Neuronal stem cell (in vitro differentiated cells): ENCODE measurements at regions not wholly inside any gene's neighbourhood (a gene's known extent, or its start where the extent isn't known, plus 50 kb on each side); places are given as distances from the start of the nearest gene placed in this dataset.
A peak's percentile ranks its signal among the peaks of the same experiment; 100 is the strongest.
"Not testable (repeated sequence)": the region's sequence is repeated elsewhere in the genome, so short reads cannot be mapped to it uniquely, and the experiment has no call there.

Experiments used
- DNase-seq: peaks from one replicate; pipeline ENCODE4 v3.0.0-alpha.2; 2013; ENCODE audit warnings: low spot score
- H2AFZ ChIP-seq: one replicate; pipeline ENCODE4 v1.6.1; 2013; ENCODE audit warnings: mild to moderate bottlenecking, low read length, inconsistent platforms
- H2AK5ac ChIP-seq: 2 replicates; pipeline ENCODE4 v1.6.1; 2013; ENCODE audit warnings: low read depth, mild to moderate bottlenecking, inconsistent platforms, low read length, moderate library complexity, mixed read lengths
- H2BK120ac ChIP-seq: 2 replicates; pipeline ENCODE4 v1.6.1; 2013; ENCODE audit warnings: low read depth, mild to moderate bottlenecking, inconsistent platforms, low read length, moderate library complexity, mixed read lengths
- H2BK12ac ChIP-seq: one replicate; pipeline ENCODE4 v1.6.1; 2013; ENCODE audit warnings: low read length, inconsistent platforms
- H2BK15ac ChIP-seq: 2 replicates; pipeline ENCODE4 v1.6.1; 2013; ENCODE audit warnings: mild to moderate bottlenecking, low read length, inconsistent platforms, mixed read lengths
- H2BK5ac ChIP-seq: one replicate; pipeline ENCODE4 v1.6.1; 2013; ENCODE audit warnings: inconsistent platforms, mild to moderate bottlenecking, low read length, moderate library complexity
- H3K14ac ChIP-seq: one replicate; pipeline ENCODE4 v1.6.1; 2013; ENCODE audit warnings: low read length, inconsistent platforms
- H3K18ac ChIP-seq: 2 replicates; pipeline ENCODE4 v1.6.1; 2013; ENCODE audit warnings: low read length, inconsistent platforms
- H3K23ac ChIP-seq: 2 replicates; pipeline ENCODE4 v1.6.1; 2013; ENCODE audit warnings: low read depth, mild to moderate bottlenecking, mixed read lengths, low read length, inconsistent platforms; ENCODE audit not compliant: poor library complexity
- H3K27ac ChIP-seq: replicated peaks from 3 replicates; pipeline ENCODE4 v1.5.1; 2013; ENCODE audit warnings: low read length, inconsistent platforms
- H3K27me3 ChIP-seq, 3 experiments: 2 replicates each; pipeline ENCODE4 v1.6.1; 2013; ENCODE audit warnings: low read length in 3 of 3, mild to moderate bottlenecking in 2 of 3, inconsistent platforms in 1 of 3, low read depth in 1 of 3, mixed read lengths in 1 of 3, moderate library complexity in 1 of 3; ENCODE audit not compliant: control insufficient read depth in 3 of 3, insufficient read depth in 3 of 3
- H3K36me3 ChIP-seq, 2 donors: replicated peaks in 1 of 2; 2 replicates each; pipeline ENCODE4 v1.6.1; 2013; ENCODE audit warnings: low read length in 2 of 2; ENCODE audit not compliant: control insufficient read depth in 2 of 2, insufficient read depth in 2 of 2
- H3K4ac ChIP-seq: 2 replicates; pipeline ENCODE4 v1.6.1; 2013; ENCODE audit warnings: inconsistent platforms, mild to moderate bottlenecking, low read length, moderate library complexity
- H3K4me1 ChIP-seq, 2 donors: 1 replicate in 1 of 2; 2 replicates in 1 of 2; pipeline ENCODE4 v1.6.1; 2013; ENCODE audit warnings: low read length in 2 of 2, low read depth in 1 of 2; ENCODE audit not compliant: control insufficient read depth in 2 of 2, insufficient read depth in 1 of 2
- H3K4me2 ChIP-seq: one replicate; pipeline ENCODE4 v1.6.1; 2013; ENCODE audit warnings: mild to moderate bottlenecking, low read length, inconsistent platforms; ENCODE audit not compliant: insufficient read depth, poor library complexity, severe bottlenecking
- H3K4me3 ChIP-seq, 2 donors: 2 replicates each; pipeline ENCODE4 v1.5.1; 2013; ENCODE audit warnings: low read length in 2 of 2, mild to moderate bottlenecking in 2 of 2, inconsistent platforms in 1 of 2, moderate library complexity in 1 of 2
- H3K79me1 ChIP-seq: one replicate; pipeline ENCODE4 v1.6.1; 2013; ENCODE audit warnings: low read depth, mild to moderate bottlenecking, inconsistent platforms, low read length, moderate library complexity
- H3K9ac ChIP-seq: one replicate; pipeline ENCODE4 v1.6.1; 2013; ENCODE audit warnings: mild to moderate bottlenecking, low read depth, low read length, inconsistent platforms; ENCODE audit not compliant: poor library complexity
- H3K9me3 ChIP-seq, 2 donors: replicated peaks in 1 of 2; 2 replicates each; pipeline versions ENCODE3 to v1.6.1; 2013; ENCODE audit warnings: low read length in 2 of 2, mild to moderate bottlenecking in 2 of 2, inconsistent platforms in 1 of 2, low read depth in 1 of 2, mixed read lengths in 1 of 2, moderate library complexity in 1 of 2; ENCODE audit not compliant: control insufficient read depth in 2 of 2, insufficient read depth in 1 of 2
- H4K8ac ChIP-seq: one replicate; pipeline ENCODE4 v1.6.1; 2013; ENCODE audit warnings: low read depth, mild to moderate bottlenecking, inconsistent platforms, low read length, moderate library complexity
- H4K91ac ChIP-seq: one replicate; pipeline ENCODE4 v1.6.1; 2013; ENCODE audit warnings: low read length, low read depth, mild to moderate bottlenecking, inconsistent platforms; ENCODE audit not compliant: poor library complexity
- WGBS, 2 donors: extraction: QIAGEN DNeasy Blood & Tissue Kit; methylation state at CpG; one replicate each; pipeline ENCODE4 v1.1.7; 2013; ENCODE audit warnings: missing lambda C conversion rate in 2 of 2, mixed read lengths in 1 of 2; ENCODE audit not compliant: insufficient read length in 2 of 2, insufficient replicate concordance in 1 of 2; ENCODE audit errors: extremely low coverage in 2 of 2; 5-methylcytosine and 5-hydroxymethylcytosine counted together

- H2BK12ac ChIP-seq, result no peak overlapping the region
- WGBS, 2 donors, result no CpG with 5 or more reads among the region's 1 CpG
- no peak overlapping the region for H2BK120ac ChIP-seq
- no peaks in the 10 kb centered on the region for H3K79me1 ChIP-seq
- no peak overlapping the region for H3K4ac ChIP-seq
- H3K4me1 ChIP-seq, result no peaks in the 10 kb centered on the region
- no peak overlapping the region for H2BK15ac ChIP-seq
- H3K4me2 ChIP-seq, result no peak overlapping the region
- H3K23ac ChIP-seq, result no peak overlapping the region
- no peak overlapping the region for H4K91ac ChIP-seq
- no peak overlapping the region for H3K14ac ChIP-seq
- no peaks in the 10 kb centered on the region for H3K36me3 ChIP-seq
- no peak overlapping the region for H2BK5ac ChIP-seq
- H2AFZ ChIP-seq, result peak overlapping the region; percentile 33
- no peaks in the 10 kb centered on the region for H3K27me3 ChIP-seq
- H3K9me3 ChIP-seq, result no peaks in the 10 kb centered on the region
- H3K9ac ChIP-seq, result no peak overlapping the region
- H2AK5ac ChIP-seq, result no peak overlapping the region
- no peak overlapping the region for H3K4me3 ChIP-seq
- H3K27ac ChIP-seq, result no peak overlapping the region
- no peak overlapping the region for H3K18ac ChIP-seq
- H4K8ac ChIP-seq, result no peak overlapping the region
- no peak for DNase-seq
Observed at GRCh38 chr7:108908456-108908855, 338.8 kb downstream of the DNAJB9 start.

GRCh38 chr7:108911016-108911415 lies 341.3 kb downstream of the DNAJB9 start:
- Histone ChIP-seq H4K8ac (no peak overlapping the region), H3K4me2 (no peak overlapping the region), H3K27ac (no peak overlapping the region), H3K4me3 (no peak overlapping the region), H3K9ac (no peak overlapping the region), H2AK5ac (no peak overlapping the region), H2AFZ (no peak overlapping the region), H3K23ac (no peak overlapping the region), H2BK5ac (no peak overlapping the region), H3K4ac (no peak overlapping the region), H3K36me3 (no peaks in the 10 kb centered on the region), H2BK12ac (no peak overlapping the region), H3K79me1 (no peaks in the 10 kb centered on the region), H3K9me3 (no peaks in the 10 kb centered on the region), H3K4me1 (no peaks in the 10 kb centered on the region), H3K14ac (no peak overlapping the region), H3K27me3 (no peaks in the 10 kb centered on the region), H2BK15ac (no peak overlapping the region), H3K18ac (no peak overlapping the region), H4K91ac (no peak overlapping the region), H2BK120ac (no peak overlapping the region)
- WGBS, 2 donors, result no CpG with 5 or more reads among the region's 1 CpG
- DNase-seq, result no peak

- Histone ChIP-seq H3K4me1 (no peaks in the 10 kb centered on the region), H3K18ac (no peak overlapping the region), H3K27ac (no peak overlapping the region), H2BK15ac (no peak overlapping the region), H2AK5ac (no peak overlapping the region), H4K91ac (no peak overlapping the region), H3K23ac (no peak overlapping the region), H3K9ac (no peak overlapping the region), H3K4me3 (no peak overlapping the region), H3K14ac (no peak overlapping the region), H3K79me1 (no peaks in the 10 kb centered on the region), H2BK5ac (no peak overlapping the region), H3K36me3 (no peaks in the 10 kb centered on the region), H4K8ac (no peak overlapping the region), H3K4me2 (no peak overlapping the region), H3K4ac (no peak overlapping the region), H3K9me3 (no peaks in the 10 kb centered on the region), H3K27me3 (no peaks in the 10 kb centered on the region), H2BK12ac (no peak overlapping the region), H2AFZ (no peak overlapping the region), H2BK120ac (no peak overlapping the region)
- no peak for DNase-seq
- no CpG with 5 or more reads among the region's 1 CpG for WGBS, 2 donors
Observed at GRCh38 chr7:108920490-108920889, 350.8 kb downstream of the DNAJB9 start.

- H2BK120ac ChIP-seq, DNase-seq, H2AK5ac ChIP-seq, H3K79me1 ChIP-seq, H3K36me3 ChIP-seq, H3K4me3 ChIP-seq, H3K4me1 ChIP-seq, H3K27me3 ChIP-seq, H3K14ac ChIP-seq, H4K8ac ChIP-seq, H3K18ac ChIP-seq, H2AFZ ChIP-seq, H2BK15ac ChIP-seq, H3K4me2 ChIP-seq, H3K4ac ChIP-seq, H3K9ac ChIP-seq, H3K9me3 ChIP-seq, H4K91ac ChIP-seq, H3K23ac ChIP-seq, H2BK12ac ChIP-seq, H2BK5ac ChIP-seq, H3K27ac ChIP-seq: not testable (repeated sequence)
- no CpG with 5 or more reads among the region's 14 CpGs for WGBS, 2 donors
Observed at GRCh38 chr7:108943048-108943447, 373.4 kb downstream of the DNAJB9 start.
